ENCODE measurements at regions not wholly inside any gene's neighbourhood (a gene's known extent, or its start where the extent isn't known, plus 50 kb on each side); places are given as distances from the start of the nearest gene placed in this dataset.

DNA sequence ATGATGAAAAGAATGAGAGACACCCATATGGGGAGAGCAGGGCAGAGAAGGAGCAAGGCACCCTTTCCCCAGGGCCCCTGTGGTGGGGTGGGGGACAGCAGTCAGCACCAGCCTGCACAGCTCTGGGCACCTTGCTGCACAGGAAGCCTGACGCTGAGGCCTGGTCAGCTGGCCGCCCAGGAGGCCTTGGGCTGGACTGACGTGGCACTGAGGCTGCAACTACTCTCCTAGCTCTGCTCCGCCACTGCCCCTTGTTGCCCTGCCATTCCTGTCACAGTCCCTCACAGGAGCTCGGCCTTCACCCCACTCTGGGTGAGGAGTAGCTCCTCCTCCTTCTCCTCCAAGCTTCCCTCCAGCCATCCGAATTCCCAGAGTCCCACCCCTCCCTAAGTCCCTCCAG, 99.7 kb downstream of the CPN2 start:
- H2BK20ac ChIP-seq (ENCODE audit: low read depth, low read length, poor library complexity, severe bottlenecking), result no peak overlapping the region
- H2BK5ac ChIP-seq (ENCODE audit: insufficient read length, low read length), result no peak overlapping the region
- H2BK120ac ChIP-seq (ENCODE audit: low read depth, low read length, poor library complexity, severe bottlenecking), result no peak overlapping the region
- no peak overlapping the region for H3K23ac ChIP-seq (ENCODE audit: insufficient read length, low read depth, low read length)
- Mint-ChIP-seq H3K27ac (no peak overlapping the region), H3K4me3 (no peak overlapping the region), H3K36me3 (ENCODE audit: insufficient read depth in 1 of 3, low read depth in 3 of 3) (no peaks in the 10 kb centered on the region), H3K27me3 (ENCODE audit: low read depth) (peaks cover 9% of the 10 kb centered on the region), H3K9me3 (no peaks in the 10 kb centered on the region), H3K4me1 (peaks cover 14 to 24% of the 10 kb centered on the region in 2 experiments)
- H3K27me3 ChIP-seq (ENCODE audit: insufficient read depth, low read length), result no peaks in the 10 kb centered on the region
- H4K8ac ChIP-seq (replicated peaks; ENCODE audit: insufficient read length, low read depth, low read length), result no peak overlapping the region
- H3K18ac ChIP-seq (ENCODE audit: insufficient read length, low read depth, low read length), result no peak overlapping the region
- H2BK12ac ChIP-seq (ENCODE audit: insufficient read length, low read depth, low read length), result no peak overlapping the region
- H3K23me2 ChIP-seq (ENCODE audit: insufficient read length, low read depth, low read length, poor library complexity, severe bottlenecking), result no peaks in the 10 kb centered on the region
- H3K9me3 ChIP-seq (ENCODE audit: control insufficient read depth, low read depth, low read length), result no peaks in the 10 kb centered on the region
- H3K79me2 ChIP-seq (ENCODE audit: insufficient read depth, low read length), result no peaks in the 10 kb centered on the region
- no peak overlapping the region for H3K27ac ChIP-seq (ENCODE audit: insufficient read length, low read depth, low read length)
- H3K4me2 ChIP-seq (ENCODE audit: insufficient read depth, insufficient read length, low read length), result no peak overlapping the region
- H2AK5ac ChIP-seq (ENCODE audit: insufficient read length, low read length), result no peak overlapping the region
- H3K56ac ChIP-seq (ENCODE audit: insufficient read length, low read depth, low read length), result no peak overlapping the region
- no peak overlapping the region for H2AFZ ChIP-seq (ENCODE audit: low read length)
- no peak overlapping the region for H3K4ac ChIP-seq (ENCODE audit: low read depth, low read length)
- no peak overlapping the region for H3K9ac ChIP-seq (ENCODE audit: extremely low read depth, insufficient read length, low read length)
- no peak overlapping the region for H3K14ac ChIP-seq (ENCODE audit: insufficient read depth, low read length)
- H3T11ph ChIP-seq (ENCODE audit: low read length), result no peak overlapping the region
- H4K91ac ChIP-seq (ENCODE audit: insufficient read length, low read depth, low read length), result no peak overlapping the region
- WGBS (ENCODE audit: extremely low coverage, insufficient read length, low lambda C conversion rate), result no CpG with 5 or more reads among the region's 6 CpGs
- H2BK15ac ChIP-seq (ENCODE audit: low read depth, low read length), result no peak overlapping the region
- no peak for TF ChIP-seq CTCF (conservative IDR thresholded peaks at IDR 0.05)
- H3K79me1 ChIP-seq (ENCODE audit: insufficient read depth, low read depth, low read length, poor library complexity, severe bottlenecking), result no peaks in the 10 kb centered on the region
- H4K5ac ChIP-seq (ENCODE audit: insufficient read length, low read depth, low read length), result no peak overlapping the region
- no peaks in the 10 kb centered on the region for H4K20me1 ChIP-seq (ENCODE audit: control insufficient read depth, insufficient read depth, insufficient read length)
- DNase-seq, result no peak
- H3K4me1 ChIP-seq (ENCODE audit: insufficient read depth, low read length), result no peaks in the 10 kb centered on the region; the same call in none of the 2 replicates

Measured in H9 (cell line).